Right atrium auricular region (tissue), 2 donors: ENCODE measurements at regions not wholly inside any gene's neighbourhood (a gene's known extent, or its start where the extent isn't known, plus 50 kb on each side); places are given as distances from the start of the nearest gene placed in this dataset.

Experiments
- DNase-seq: peaks from one replicate; pipeline ENCODE4 v3.0.0-alpha.2; 2019; ENCODE audit warnings: low spot score
- H3K27ac ChIP-seq, 2 donors: fragments of 200-600 bp; sonication (generic); 1 replicate in 1 of 2; 2 replicates in 1 of 2; pipeline ENCODE4 v1.5.1; 2016 to 2019
- H3K27me3 ChIP-seq, 2 donors: fragments of 200-600 bp; sonication (generic); one replicate each; pipeline versions ENCODE4 v1.5.1 to v1.6.0; 2017 to 2019
- H3K36me3 ChIP-seq: fragments of 200-600 bp; sonication (generic); one replicate; pipeline ENCODE4 v1.5.1; 2016
- H3K4me1 ChIP-seq, 2 donors: fragments of 200-600 bp; sonication (generic); one replicate each; pipeline versions ENCODE4 v1.5.1 to v1.6.0; 2017 to 2019
- H3K4me3 ChIP-seq, 2 donors: fragments of 200-600 bp; sonication (generic); 1 replicate in 1 of 2; 2 replicates in 1 of 2; pipeline ENCODE4 v1.5.1; 2017 to 2019; ENCODE audit warnings: mild to moderate bottlenecking in 1 of 2, moderate library complexity in 1 of 2
- H3K9me3 ChIP-seq, 2 donors: fragments of 200-600 bp; sonication (generic); one replicate each; pipeline ENCODE4 v1.5.1; 2019
- TF ChIP-seq, protein P1 (sequence below), 2 donors: fragments of 200-600 bp; sonication (generic); IDR thresholded peaks; one replicate each; pipeline ENCODE4 v1.5.1; 2019; ENCODE audit warnings: antibody characterized with exemption in 2 of 2

DNA sequence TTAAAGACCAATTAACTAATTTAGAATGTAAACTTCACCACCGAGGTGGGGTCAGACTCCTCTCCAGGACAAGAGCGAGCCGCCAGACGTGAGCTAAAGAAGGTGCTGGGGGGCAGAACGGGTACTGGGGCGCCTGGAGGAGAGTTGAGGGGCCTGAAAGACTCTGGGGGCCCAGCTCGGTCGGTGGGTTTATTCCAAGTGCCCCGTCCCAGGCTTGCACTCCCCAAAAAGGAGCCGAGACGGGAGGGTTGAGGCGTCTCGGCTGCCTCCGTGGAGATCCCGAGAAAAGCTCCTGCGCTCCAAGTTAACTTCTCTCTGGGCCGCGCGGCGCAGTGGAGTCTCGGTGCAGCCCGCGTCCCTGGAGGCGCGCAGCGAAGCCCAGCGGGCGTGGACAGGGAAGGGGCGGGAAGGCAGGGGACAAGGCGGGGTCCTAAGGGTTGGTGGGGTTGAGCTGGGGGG is 553.3 kb downstream of the TFEC start:
- TF ChIP-seq, protein P1, sequence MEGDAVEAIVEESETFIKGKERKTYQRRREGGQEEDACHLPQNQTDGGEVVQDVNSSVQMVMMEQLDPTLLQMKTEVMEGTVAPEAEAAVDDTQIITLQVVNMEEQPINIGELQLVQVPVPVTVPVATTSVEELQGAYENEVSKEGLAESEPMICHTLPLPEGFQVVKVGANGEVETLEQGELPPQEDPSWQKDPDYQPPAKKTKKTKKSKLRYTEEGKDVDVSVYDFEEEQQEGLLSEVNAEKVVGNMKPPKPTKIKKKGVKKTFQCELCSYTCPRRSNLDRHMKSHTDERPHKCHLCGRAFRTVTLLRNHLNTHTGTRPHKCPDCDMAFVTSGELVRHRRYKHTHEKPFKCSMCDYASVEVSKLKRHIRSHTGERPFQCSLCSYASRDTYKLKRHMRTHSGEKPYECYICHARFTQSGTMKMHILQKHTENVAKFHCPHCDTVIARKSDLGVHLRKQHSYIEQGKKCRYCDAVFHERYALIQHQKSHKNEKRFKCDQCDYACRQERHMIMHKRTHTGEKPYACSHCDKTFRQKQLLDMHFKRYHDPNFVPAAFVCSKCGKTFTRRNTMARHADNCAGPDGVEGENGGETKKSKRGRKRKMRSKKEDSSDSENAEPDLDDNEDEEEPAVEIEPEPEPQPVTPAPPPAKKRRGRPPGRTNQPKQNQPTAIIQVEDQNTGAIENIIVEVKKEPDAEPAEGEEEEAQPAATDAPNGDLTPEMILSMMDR (IDR thresholded peaks at IDR 0.05) = no peak
- H3K27ac ChIP-seq = no peak overlapping the region
- no peak for DNase-seq
- H3K9me3 ChIP-seq = no peaks in the 10 kb centered on the region
- H3K4me1 ChIP-seq = peaks cover 0 to 10% of the 10 kb centered on the region in 2 donors
- peaks cover 0 to 8% of the 10 kb centered on the region in 2 donors for H3K27me3 ChIP-seq
- no peaks in the 10 kb centered on the region for H3K36me3 ChIP-seq
- peak overlapping the region; percentile 23 to 48 for H3K4me3 ChIP-seq

DNA sequence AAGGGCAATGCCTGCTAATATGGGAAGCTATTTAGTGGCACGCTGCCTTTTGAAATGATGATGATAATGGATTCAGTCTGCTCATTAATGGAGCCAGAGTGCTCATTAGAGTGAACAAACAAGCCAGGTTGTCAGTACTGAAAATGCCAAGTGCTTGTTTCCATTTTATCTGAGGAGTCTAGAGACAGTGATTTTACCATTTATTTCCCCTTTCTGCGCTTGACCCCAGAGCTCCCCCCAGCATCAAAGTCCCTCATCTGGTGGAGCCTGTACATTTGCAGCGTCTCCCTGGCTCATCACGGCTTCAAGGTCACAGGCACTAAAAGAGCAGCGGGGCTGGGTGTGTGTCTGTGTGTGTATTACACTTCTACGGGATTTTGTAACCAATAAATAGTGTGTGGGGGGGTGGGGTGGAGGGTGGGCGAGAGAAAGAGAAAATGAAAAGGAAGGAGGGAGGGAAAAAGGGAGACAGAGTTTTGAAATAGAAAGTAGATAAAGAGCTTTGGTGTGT is 553.8 kb downstream of the TFEC start:
- no peaks in the 10 kb centered on the region for H3K36me3 ChIP-seq
- H3K4me1 ChIP-seq = peaks cover 0 to 10% of the 10 kb centered on the region in 2 donors
- peak overlapping the region; percentile 23 to 48 for H3K4me3 ChIP-seq
- peaks cover 0 to 8% of the 10 kb centered on the region in 2 donors for H3K27me3 ChIP-seq
- H3K9me3 ChIP-seq = no peaks in the 10 kb centered on the region
- no peak for DNase-seq
- H3K27ac ChIP-seq = no peak overlapping the region
- TF ChIP-seq, protein P1 (IDR thresholded peaks at IDR 0.05) = no peak

DNA sequence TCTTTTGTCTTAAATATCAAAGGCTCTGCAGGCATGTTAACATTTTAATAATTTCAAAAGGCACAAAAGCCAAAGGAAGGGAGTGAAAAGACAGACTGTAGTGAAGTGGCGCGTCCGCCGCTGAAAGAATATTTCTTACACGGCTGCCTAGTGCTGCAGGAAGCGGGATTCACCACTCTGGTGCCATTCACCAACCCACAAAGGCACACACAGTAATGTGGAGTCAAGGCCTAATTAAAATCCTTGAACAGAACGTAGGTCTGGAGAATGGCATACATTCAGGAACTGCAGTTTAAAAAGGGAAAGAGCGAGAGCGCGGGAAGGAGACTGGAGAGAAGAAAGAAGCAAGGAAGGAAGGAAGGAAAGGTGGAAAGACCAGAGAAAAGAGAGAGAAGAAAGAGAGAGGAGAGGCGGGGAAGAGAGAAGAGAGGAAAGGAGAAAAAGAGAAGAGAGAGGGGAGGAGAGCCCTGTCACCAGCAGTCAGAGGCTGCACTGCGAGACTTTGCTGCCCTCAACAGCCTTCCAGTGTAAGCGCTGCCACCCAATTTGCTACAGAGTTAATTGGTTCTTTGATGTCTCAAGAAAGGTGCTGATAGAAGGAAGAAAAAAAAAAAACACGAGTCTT is 554.0 kb downstream of the MDFIC start:
- Histone ChIP-seq H3K27me3 (peaks cover 0 to 8% of the 10 kb centered on the region in 2 donors), H3K4me3 (no peak overlapping the region), H3K27ac (no peak overlapping the region), H3K4me1 (peaks cover 0 to 10% of the 10 kb centered on the region in 2 donors), H3K9me3 (no peaks in the 10 kb centered on the region), H3K36me3 (no peaks in the 10 kb centered on the region)
- no peak for DNase-seq
- TF ChIP-seq, protein P1 (IDR thresholded peaks at IDR 0.05) = peak in 1 of 2 donors; percentile 32

DNA sequence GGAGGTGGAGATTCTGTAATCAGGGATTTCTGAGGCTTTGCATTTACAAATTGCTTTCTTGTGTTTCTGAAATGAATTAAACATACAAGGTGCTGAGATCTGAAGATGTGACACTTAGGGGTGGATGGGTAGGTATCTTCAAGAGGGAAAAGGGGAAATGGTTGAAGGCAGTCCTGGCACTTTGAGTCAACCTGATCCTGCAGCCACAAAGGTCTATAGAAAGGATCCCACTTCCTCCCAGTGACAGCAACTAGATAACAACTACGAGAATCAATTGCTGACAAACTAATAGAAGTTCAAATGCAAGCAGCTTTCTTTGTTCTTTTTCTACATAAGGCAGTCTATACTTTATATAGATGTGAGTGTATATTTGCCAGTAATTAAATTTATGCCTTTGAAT is 553.3 kb downstream of the MDFIC start:
- Histone ChIP-seq H3K36me3 (no peaks in the 10 kb centered on the region), H3K4me1 (peaks cover 0 to 10% of the 10 kb centered on the region in 2 donors), H3K27me3 (peaks cover 0 to 8% of the 10 kb centered on the region in 2 donors), H3K9me3 (no peaks in the 10 kb centered on the region), H3K4me3 (no peak overlapping the region), H3K27ac (no peak overlapping the region)
- no peak for DNase-seq
- TF ChIP-seq, protein P1 (IDR thresholded peaks at IDR 0.05) = no peak

DNA sequence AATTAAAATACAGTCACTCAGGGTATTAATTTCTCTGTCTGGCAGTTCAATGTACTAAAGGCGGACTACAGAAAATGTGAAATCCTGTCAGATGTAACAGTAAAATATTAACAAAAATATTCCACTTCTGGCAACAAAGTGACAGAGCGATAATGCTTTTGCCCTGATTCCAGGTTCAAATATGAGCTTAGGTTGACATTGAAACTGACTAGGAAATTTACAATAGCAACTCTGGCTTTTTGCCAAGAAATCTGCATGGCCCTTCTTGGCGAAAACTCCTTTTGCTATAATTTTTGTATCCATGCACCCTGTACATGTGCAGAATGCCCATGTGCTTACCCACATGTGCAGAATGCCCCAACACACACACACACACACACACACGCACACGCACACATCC is 552.2 kb downstream of the MDFIC start:
- TF ChIP-seq, protein P1 (IDR thresholded peaks at IDR 0.05) = no peak
- H3K4me1 ChIP-seq = peaks cover 0 to 10% of the 10 kb centered on the region in 2 donors
- peaks cover 0 to 8% of the 10 kb centered on the region in 2 donors for H3K27me3 ChIP-seq
- H3K9me3 ChIP-seq = no peaks in the 10 kb centered on the region
- DNase-seq = no peak
- no peaks in the 10 kb centered on the region for H3K36me3 ChIP-seq
- H3K4me3 ChIP-seq = no peak overlapping the region
- H3K27ac ChIP-seq = no peak overlapping the region
